HG02885 (cell line): ENCODE measurements at regions not wholly inside any gene's neighbourhood (a gene's known extent, or its start where the extent isn't known, plus 50 kb on each side); places are given as distances from the start of the nearest gene placed in this dataset.

ENCODE experiments used
- ATAC-seq: cut with Tn5 transposase; IDR thresholded peaks from one replicate; pipeline ENCODE4 v1.9.1; 2021; ENCODE audit warnings: mild to moderate bottlenecking; ENCODE audit not compliant: unreplicated experiment, poor library complexity

GRCh38 chr4:136865526-136865925 is 666.8 kb downstream of the PCDH18 start:
- no peak for ATAC-seq

GRCh38 chr4:136864604-136865185 is 667.6 kb downstream of the PCDH18 start:
- ATAC-seq: peak; percentile 95

DNA sequence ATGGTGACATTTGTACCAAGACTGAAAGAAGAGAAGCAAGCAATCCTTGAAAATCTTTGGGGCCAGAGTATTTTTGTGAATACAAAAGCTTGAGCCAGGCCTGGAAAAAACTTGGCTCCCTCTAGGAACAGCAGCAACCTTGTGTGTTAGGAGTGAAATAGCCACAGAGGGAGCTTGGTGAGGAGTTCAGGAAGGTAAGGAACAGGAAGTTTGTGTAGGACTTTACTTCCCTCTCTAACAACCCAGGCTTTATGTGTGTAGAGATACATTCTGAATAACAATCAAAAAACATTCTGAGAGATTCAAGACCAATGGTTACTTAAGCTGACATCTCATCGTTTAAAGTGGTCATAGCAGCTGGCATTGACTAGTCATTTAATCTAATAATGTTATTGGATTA is 668.5 kb downstream of the PCDH18 start:
- ATAC-seq: no peak

DNA sequence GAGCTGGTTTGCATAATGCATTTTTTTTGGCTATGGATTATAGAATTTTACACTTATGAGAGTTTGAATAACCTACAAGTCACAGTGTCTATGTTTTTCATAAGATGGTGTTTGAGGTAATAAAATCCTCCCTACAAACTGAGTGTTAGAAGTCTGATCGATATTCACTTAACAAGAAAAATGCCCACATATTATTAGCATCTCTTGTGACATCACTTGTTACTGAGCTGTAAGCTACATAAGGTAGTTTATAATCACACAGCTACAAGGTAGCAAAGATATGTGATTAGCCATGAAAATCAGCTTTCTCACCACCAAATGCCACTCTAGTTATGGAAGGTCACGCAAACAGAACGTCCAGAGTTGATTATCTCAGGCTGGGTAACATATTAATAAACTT is 669.6 kb downstream of the PCDH18 start:
- no peak for ATAC-seq

- no peak for ATAC-seq
These were observed 671.2 kb downstream of the PCDH18 start for GRCh38 chr4:136861091-136861490.

DNA sequence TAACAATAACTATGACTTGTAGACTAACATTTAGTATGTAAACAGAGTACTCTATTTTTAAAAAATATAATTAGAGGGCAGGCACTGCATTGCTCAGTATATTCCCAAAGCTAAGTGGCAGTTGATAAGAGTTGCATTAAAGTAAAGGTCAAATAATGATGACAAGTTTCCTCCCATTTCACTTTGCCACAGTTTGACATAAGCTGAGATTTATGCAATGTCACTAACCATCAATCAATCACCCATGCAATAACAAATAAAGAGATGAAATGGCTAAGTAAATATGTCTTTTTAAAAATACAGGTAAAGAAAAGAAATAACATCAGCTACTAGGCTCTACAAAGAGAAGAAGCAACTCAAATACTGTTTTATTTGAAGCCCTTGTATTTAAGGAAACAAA is 673.4 kb downstream of the PCDH18 start:
- no peak for ATAC-seq

DNA sequence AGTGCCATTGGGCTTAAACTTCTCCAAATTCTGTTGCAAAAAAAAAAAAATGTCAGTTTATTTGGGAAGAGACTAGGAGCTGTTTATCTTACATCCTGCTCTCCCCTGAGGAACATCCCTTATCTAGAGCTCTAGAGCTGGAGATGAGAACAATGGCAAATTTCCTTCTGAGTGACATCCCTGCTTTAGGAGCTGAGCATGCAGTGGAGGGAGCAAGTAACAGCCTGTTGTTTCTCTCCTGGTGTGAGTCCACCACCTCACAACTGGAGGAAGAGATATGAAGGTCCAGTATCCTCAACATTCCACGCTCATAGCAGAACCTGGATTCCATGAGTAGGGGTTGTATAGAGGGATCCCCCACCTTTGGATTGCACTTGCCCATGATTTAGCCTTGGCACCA is 676.4 kb downstream of the PCDH18 start:
- no peak for ATAC-seq

DNA sequence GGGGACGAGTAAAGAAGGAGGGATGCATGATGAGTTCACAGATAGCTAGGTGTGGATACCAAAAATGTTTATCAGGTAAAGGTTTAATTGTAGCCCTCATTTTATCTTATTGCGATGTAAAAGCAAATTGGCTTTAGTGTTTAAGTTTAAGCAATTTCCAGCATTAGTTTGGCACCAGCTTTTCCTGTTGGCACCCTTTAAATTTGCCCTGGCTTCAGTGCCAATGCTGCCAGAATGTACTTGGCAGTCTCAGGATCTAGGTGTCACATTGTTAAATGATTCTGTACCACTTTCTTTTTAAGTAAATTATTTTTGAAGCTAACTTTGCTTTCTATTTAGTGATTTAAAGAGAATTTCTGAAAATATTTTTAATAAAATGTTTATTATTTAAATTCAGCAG is 681.8 kb downstream of the PCDH18 start:
- no peak for ATAC-seq

- ATAC-seq: no peak
These were observed 684.2 kb downstream of the PCDH18 start for GRCh38 chr4:136847881-136848621.

- peak; percentile 67 for ATAC-seq
These were observed 690.8 kb downstream of the PCDH18 start for GRCh38 chr4:136841526-136841925.

DNA sequence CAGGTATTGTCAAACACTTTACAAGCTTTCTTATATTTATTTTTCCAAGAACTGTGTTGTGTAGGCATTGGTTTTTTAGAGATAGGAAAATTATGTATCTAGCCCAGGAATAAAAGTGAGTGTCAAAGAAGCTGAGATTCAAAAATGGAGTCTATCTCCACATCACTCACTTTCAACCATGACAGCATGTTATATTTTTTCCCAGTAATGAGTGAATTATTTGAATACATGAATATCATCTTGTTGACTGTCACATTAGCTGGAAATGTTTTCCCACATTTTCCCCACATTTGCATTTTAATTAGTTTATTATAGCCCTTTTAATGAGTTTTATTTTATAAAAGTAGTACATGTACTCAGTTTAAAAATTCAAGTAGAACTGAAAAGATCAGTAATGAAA is 693.7 kb downstream of the PCDH18 start:
- ATAC-seq: no peak

DNA sequence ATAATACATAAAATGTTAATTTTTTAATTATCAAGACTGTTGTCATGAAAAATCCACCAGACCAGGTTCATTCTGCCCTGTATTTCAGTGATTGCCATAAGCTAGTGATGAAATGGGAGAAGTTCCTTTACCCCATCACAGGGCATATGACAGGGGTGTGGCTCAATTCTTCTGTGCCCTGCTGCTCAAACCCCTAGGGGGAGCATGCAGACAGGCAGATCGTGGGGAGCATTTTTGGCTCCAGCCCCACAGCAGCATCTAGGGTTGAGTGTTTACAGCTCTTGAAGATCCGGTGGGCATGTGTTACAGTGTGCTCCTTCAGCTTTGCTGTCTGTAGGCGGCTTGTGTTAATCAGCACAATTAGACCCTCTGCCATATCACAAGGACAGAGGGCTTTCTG is 700.7 kb downstream of the PCDH18 start:
- ATAC-seq: no peak

- no peak for ATAC-seq
These were observed 703.0 kb downstream of the PCDH18 start for GRCh38 chr4:136829280-136829679.

GRCh38 chr4:136823020-136823419 is 709.3 kb downstream of the PCDH18 start:
- no peak for ATAC-seq

DNA sequence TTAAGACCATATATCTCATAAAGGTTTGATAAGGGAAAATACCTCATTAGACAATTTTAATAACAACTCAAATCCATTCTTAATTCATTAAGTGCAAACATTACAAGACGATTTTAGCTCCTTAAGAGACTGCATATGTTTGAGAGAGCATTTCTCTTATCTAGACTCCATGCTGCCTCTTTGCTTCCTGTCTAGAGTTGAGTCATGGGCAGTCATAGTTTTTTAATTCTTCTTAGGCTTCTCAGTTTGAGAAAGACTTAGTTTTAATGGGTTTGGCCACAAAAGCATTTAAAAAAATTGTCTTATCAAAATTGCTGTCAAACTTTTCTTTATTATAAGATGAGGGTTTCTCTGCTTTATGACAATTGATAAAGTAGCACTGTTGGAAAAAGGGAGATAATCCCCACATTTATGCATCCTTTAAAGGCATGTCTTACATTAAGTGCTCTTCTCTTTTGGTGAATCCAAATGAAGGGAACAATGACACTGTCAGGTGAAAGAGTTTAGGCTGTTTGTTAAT is 713.4 kb downstream of the PCDH18 start:
- no peak for ATAC-seq

GRCh38 chr4:136812100-136812880 is 720.0 kb downstream of the PCDH18 start:
- ATAC-seq: no peak

GRCh38 chr4:136811496-136812077 is 720.7 kb downstream of the PCDH18 start:
- no peak for ATAC-seq

DNA sequence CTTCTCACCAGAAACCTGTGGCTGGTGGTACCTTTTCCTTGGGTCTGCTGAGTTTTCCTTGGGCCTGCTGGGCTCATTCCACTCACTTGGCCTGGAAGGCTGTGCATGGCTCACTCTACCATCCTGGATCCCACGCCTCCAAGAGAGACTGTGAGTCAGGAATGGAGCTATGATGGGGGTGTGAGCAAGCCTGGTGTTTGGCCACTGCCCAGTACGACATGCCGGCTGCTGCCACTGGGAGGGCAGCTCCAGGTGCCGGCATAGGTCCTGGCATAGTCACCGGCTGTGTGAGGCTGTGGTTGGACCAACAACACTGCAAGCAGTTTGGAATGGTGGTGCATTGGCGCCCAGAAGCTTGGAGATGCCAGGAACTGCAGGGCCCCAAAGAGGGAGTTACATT is 721.7 kb downstream of the PCDH18 start:
- no peak for ATAC-seq

- no peak for ATAC-seq
These were observed 725.5 kb downstream of the PCDH18 start for GRCh38 chr4:136806844-136807243.

DNA sequence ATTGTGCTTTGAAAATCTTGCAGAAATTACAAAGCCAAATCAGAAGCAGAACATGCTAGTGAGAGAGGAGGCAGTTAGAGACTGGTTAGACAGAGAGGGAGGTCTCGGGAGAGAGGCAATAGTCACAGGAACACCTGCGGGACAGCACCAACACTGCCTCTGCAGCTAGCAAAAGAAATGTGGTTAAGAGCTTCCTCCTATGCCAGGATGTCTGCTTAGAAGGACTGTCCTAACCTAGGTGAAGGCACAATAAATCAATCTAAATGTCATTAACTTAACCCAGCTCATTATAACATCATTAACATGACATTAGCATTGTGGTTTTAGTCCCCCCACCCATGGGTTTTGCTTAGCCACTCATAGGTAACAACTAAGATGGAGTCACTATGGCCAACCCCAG is 726.7 kb downstream of the PCDH18 start:
- ATAC-seq: no peak

- no peak for ATAC-seq
These were observed 728.9 kb downstream of the PCDH18 start for GRCh38 chr4:136803433-136803832.
